Nephron (organoid): ENCODE measurements at regions not wholly inside any gene's neighbourhood (a gene's known extent, or its start where the extent isn't known, plus 50 kb on each side); places are given as distances from the start of the nearest gene placed in this dataset.

ENCODE experiments used
- H3K27ac Mint-ChIP-seq, 3 experiments: 2 replicates each; pipeline ENCODE4 v1.8.0; 2020; ENCODE audit warnings: mixed read lengths in 3 of 3, mild to moderate bottlenecking in 2 of 3, moderate library complexity in 1 of 3
- H3K27me3 Mint-ChIP-seq: 2 replicates; pipeline ENCODE4 v1.8.0; 2021; ENCODE audit warnings: low read depth, mild to moderate bottlenecking, moderate library complexity, mixed read lengths
- H3K36me3 Mint-ChIP-seq: 2 replicates; pipeline ENCODE4 v1.8.0; 2020; ENCODE audit warnings: low read depth, mixed read lengths
- H3K4me1 Mint-ChIP-seq: 2 replicates; pipeline ENCODE4 v1.8.0; 2020; ENCODE audit warnings: mixed read lengths
- H3K4me3 Mint-ChIP-seq, 3 experiments: 2 replicates each; pipeline ENCODE4 v1.8.0; 2020; ENCODE audit warnings: mild to moderate bottlenecking in 3 of 3, mixed read lengths in 3 of 3, moderate library complexity in 2 of 3
- H3K9me3 Mint-ChIP-seq: 2 replicates; pipeline ENCODE4 v1.8.0; 2020; ENCODE audit warnings: mixed read lengths
- TF ChIP-seq, protein P1 (sequence below), 3 experiments: fragments of 200-600 bp; sonication (generic); IDR thresholded peaks; one replicate each; pipeline ENCODE4 v1.5.0; 2021; ENCODE audit warnings: antibody characterized with exemption in 3 of 3; ENCODE audit not compliant: unreplicated experiment in 3 of 3

DNA sequence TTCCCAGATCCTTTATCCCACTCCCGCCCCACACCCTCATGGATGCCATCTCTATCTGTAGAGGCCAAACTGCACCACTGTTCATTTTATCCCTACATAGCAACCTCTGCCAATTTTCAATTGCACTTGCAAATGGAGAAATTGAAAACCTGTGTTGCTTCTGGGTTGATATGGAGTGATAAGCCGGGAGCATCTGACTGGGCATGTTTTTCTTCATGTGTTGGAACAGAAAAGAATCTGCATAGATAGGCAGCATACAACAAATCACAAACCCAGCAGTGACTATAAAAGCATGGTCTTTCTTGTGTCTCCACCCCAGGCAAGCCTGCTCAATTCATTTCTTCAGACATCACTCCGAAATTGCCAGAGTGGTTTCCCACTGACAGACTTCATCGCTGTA, 608.8 kb upstream of the CAMK1G start:
- no peak overlapping the region for H3K27ac Mint-ChIP-seq
- H3K4me3 Mint-ChIP-seq: no peak overlapping the region
- H3K4me1 Mint-ChIP-seq: no peaks in the 10 kb centered on the region
- TF ChIP-seq, protein P1, sequence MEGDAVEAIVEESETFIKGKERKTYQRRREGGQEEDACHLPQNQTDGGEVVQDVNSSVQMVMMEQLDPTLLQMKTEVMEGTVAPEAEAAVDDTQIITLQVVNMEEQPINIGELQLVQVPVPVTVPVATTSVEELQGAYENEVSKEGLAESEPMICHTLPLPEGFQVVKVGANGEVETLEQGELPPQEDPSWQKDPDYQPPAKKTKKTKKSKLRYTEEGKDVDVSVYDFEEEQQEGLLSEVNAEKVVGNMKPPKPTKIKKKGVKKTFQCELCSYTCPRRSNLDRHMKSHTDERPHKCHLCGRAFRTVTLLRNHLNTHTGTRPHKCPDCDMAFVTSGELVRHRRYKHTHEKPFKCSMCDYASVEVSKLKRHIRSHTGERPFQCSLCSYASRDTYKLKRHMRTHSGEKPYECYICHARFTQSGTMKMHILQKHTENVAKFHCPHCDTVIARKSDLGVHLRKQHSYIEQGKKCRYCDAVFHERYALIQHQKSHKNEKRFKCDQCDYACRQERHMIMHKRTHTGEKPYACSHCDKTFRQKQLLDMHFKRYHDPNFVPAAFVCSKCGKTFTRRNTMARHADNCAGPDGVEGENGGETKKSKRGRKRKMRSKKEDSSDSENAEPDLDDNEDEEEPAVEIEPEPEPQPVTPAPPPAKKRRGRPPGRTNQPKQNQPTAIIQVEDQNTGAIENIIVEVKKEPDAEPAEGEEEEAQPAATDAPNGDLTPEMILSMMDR (IDR thresholded peaks at IDR 0.05; ENCODE audit: unreplicated experiment in 3 of 3): no peak
- H3K9me3 Mint-ChIP-seq: no peaks in the 10 kb centered on the region
- H3K27me3 Mint-ChIP-seq: peaks cover 11% of the 10 kb centered on the region
- no peaks in the 10 kb centered on the region for H3K36me3 Mint-ChIP-seq

DNA sequence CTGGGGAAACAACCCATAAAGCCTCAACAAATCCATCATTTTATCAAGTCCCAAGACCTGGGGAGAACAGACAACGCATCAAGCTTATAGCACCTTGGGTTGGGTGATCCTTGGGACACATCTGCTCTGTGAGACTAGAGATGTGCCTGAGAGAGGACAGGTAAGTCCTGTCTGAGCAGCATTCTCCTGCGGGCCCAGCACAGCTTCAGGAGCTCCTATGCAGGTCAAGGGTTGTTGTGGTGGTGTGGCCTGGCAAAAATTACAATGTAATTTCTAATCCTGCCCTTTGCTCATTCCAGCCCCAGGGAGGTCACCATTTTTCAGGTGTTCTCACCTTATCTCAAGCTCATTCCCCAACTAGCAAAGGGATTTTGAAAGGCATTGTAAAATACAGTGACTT, 608.1 kb upstream of the CAMK1G start:
- Mint-ChIP-seq H3K36me3 (no peaks in the 10 kb centered on the region), H3K4me3 (no peak overlapping the region), H3K4me1 (no peaks in the 10 kb centered on the region), H3K9me3 (no peaks in the 10 kb centered on the region), H3K27ac (no peak overlapping the region), H3K27me3 (peaks cover 11% of the 10 kb centered on the region)
- TF ChIP-seq, protein P1 (IDR thresholded peaks at IDR 0.05; ENCODE audit: unreplicated experiment in 3 of 3): no peak

DNA sequence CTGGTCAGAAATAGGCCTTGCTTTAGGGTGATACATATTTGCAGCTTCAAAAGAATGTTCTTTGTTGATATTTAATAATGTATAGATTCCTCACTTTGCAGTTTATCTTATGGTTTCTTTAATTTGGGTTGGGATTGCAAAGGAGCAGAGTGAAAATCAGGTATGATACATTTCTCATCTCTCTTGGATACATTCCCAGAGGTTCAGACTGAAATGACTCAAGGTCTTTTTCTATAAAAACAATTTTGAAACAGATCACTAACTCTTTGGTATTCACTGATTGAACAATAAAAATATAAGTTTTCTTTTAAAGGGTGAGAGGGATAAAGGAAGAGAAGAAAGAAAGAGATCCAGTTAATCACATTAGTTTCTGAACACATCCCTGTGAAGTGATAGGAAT, 606.5 kb upstream of the CAMK1G start:
- Mint-ChIP-seq H3K9me3 (no peaks in the 10 kb centered on the region), H3K27ac (no peak overlapping the region), H3K36me3 (no peaks in the 10 kb centered on the region), H3K4me1 (no peaks in the 10 kb centered on the region), H3K4me3 (no peak overlapping the region), H3K27me3 (peaks cover 7% of the 10 kb centered on the region)
- TF ChIP-seq, protein P1 (IDR thresholded peaks at IDR 0.05; ENCODE audit: unreplicated experiment in 3 of 3): no peak

DNA sequence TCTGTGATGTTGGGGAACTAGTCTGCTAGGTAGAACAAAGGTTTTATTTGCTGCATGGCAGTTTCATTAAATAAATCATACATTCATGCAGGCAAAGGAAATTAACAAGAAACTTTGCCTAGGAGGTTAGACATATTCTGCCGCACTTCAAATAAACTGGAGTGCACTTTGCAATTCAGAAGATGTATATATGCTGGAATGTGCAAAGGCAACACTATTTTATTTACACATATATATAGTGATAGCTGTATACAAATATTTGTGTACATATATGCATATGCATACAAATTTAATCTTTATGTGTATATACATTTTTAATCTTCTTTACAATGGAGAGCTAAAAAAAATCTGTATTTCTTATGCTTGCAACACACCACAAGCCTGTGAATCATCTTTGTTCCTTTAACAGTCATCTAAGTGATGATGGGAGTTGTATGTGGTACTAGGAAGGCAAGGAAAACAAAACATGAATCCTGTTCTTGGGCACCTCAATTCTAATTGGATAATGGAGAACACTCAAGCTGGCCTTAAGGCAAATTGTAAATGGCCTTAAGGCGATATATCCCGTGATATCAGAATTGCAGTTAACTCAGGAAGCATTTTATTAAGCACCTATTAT, 605.8 kb upstream of the CAMK1G start:
- TF ChIP-seq, protein P1 (IDR thresholded peaks at IDR 0.05; ENCODE audit: unreplicated experiment in 3 of 3): no peak
- no peak overlapping the region for H3K27ac Mint-ChIP-seq
- H3K4me1 Mint-ChIP-seq: no peaks in the 10 kb centered on the region
- H3K36me3 Mint-ChIP-seq: no peaks in the 10 kb centered on the region
- H3K9me3 Mint-ChIP-seq: no peaks in the 10 kb centered on the region
- H3K4me3 Mint-ChIP-seq: no peak overlapping the region
- H3K27me3 Mint-ChIP-seq: peaks cover 7% of the 10 kb centered on the region

DNA sequence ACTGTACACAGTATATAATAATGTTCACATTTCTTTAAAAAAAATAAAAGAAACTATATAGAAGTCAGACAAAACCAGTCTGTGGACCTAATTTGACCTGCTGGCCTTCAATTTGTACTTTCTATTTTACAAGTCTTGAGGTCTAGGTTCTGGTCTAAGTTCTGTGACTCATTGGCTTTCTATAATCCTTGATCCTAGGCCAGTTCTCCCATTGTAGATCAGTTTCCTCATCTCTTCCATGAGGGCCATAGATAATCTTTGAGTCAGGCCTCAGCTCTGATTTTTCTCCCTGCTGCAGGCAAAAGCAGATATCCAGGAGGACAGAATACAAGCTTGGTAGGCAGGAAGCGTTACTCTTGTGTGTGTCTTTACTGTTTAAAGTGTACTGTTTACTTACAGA, 603.7 kb upstream of the CAMK1G start:
- TF ChIP-seq, protein P1 (IDR thresholded peaks at IDR 0.05; ENCODE audit: unreplicated experiment in 3 of 3): no peak
- Mint-ChIP-seq H3K36me3 (no peaks in the 10 kb centered on the region), H3K9me3 (no peaks in the 10 kb centered on the region), H3K4me1 (no peaks in the 10 kb centered on the region), H3K27me3 (no peaks in the 10 kb centered on the region), H3K27ac (no peak overlapping the region), H3K4me3 (no peak overlapping the region)

DNA sequence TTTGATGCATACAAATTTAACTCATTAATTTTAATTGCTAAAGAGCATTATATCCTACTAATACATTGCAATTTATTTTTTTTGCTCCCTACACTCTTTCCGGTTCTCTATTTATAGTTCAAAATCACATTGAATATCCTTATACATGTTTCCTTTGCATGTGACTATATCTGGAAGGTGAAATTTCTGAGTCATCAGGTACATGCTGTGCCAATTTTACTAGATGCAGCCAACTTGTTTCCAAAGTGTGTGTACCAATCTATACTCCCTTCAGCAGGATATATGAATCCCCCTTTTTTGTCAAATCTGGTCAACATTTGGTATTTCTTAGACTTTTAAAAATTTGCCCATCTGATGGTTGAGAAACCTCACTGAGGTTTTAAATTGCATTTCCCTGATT, 602.9 kb upstream of the CAMK1G start:
- no peaks in the 10 kb centered on the region for H3K9me3 Mint-ChIP-seq
- H3K4me1 Mint-ChIP-seq: no peaks in the 10 kb centered on the region

More for the DNA sequence above, 602.9 kb upstream of the CAMK1G start:
- Mint-ChIP-seq H3K27me3 (no peaks in the 10 kb centered on the region), H3K4me3 (no peak overlapping the region), H3K36me3 (no peaks in the 10 kb centered on the region), H3K27ac (no peak overlapping the region)
- TF ChIP-seq, protein P1 (IDR thresholded peaks at IDR 0.05; ENCODE audit: unreplicated experiment in 3 of 3): no peak
